ENCODE measurements at regions not wholly inside any gene's neighbourhood (a gene's known extent, or its start where the extent isn't known, plus 50 kb on each side); places are given as distances from the start of the nearest gene placed in this dataset.

DNA sequence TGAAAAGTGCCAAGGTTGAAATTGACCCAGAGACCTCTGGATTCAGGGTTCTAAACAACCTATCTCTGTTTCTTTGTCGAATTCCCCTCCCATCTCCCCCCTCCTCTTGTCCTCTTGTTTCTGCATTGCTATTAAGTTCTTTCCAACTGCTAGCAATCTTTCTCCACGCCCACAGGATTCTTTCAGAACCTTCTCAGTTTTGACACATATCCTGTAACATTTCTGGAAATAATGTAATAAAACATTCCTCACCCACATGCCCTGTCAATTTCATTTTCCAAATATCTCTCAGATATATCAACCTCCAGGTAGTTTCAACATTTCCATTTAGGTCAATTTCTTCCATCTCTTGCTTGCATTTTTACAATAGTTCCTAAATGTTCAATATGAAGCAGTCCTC, 1105.9 kb downstream of the ARAP2 start:
- DNase-seq: no peak

GRCh38 chr4:35147761-35148160, 1096.6 kb downstream of the ARAP2 start:
- DNase-seq: no peak

- peak; percentile 18 for DNase-seq
Measured at GRCh38 chr4:35151816-35152572, 1092.3 kb downstream of the ARAP2 start.

GRCh38 chr4:35163168-35163567, 1081.1 kb downstream of the ARAP2 start:
- no peak for DNase-seq

DNA sequence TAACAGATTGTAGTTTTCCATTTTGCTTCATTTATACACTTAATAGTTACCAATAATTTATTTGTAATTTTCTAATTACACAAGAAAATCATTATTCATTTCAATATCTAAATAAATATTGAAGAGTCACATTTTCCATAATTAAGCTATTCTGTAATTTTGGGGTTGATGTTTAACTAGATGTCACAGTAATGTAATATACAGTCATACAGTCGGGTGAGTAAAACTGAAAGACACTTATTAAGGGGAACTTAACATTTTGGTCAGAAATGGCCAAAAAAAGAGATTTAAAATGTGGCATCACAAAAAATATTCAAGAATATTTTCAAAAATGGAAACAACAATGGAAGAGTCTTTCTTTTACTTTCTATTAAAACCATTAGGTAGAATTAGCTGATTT, 1080.3 kb downstream of the ARAP2 start:
- DNase-seq: no peak

- DNase-seq: no peak
Measured at GRCh38 chr4:35166466-35166865, 1077.8 kb downstream of the ARAP2 start.

- DNase-seq: no peak
Measured at GRCh38 chr4:35167385-35167784, 1076.9 kb downstream of the ARAP2 start.

GRCh38 chr4:35175487-35175886, 1068.8 kb downstream of the ARAP2 start:
- DNase-seq: no peak

DNA sequence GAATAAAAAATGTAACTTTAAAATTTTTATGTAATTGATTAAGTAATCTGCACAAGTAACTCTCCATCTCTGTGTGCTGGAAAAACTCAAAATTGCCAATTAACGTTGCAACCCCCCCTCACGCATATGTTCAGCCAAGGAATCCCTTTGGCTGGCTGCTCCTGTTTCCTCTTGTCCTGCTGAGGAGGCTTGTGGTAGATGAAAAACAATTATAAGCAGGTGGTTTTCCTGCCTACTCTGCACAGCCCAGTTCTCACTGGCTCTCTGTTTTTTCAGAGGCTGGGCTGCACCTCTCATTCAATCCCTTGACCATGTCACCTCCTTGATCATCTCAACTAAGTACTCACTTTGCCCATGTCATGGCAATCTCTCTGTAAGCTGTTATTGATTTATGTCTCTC, 1068.4 kb downstream of the ARAP2 start:
- no peak for DNase-seq

GRCh38 chr4:35182451-35182850, 1061.9 kb downstream of the ARAP2 start:
- no peak for DNase-seq

DNA sequence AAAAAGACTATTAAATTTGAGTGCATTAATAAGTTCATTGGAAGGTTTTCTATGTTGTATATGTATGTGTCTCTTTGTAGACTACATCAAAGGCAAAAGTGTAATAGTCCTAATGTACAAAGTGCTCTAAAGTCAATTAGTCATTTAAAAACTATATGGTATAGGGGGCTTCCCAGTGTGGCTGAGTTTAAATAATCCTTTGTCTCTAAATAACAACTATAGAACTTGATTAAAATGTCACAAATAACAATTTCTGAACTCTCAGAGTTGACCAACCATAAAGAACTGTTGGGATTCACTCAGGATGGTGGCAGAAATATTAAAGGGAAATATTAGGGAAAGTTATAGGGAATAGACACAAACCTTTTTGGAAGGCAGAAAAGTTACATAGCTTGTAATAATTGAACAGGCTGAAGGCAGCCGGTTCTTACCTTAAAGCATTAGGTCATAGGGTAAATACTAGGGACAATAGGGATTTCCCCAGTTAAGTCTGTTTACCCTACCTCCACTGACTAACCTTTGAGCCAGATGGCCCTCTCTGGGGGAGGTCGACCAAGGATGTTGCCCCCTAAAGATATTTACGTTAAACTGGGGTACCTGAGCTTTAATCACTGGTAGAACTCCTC, 1054.2 kb downstream of the ARAP2 start:
- no peak for DNase-seq

DNA sequence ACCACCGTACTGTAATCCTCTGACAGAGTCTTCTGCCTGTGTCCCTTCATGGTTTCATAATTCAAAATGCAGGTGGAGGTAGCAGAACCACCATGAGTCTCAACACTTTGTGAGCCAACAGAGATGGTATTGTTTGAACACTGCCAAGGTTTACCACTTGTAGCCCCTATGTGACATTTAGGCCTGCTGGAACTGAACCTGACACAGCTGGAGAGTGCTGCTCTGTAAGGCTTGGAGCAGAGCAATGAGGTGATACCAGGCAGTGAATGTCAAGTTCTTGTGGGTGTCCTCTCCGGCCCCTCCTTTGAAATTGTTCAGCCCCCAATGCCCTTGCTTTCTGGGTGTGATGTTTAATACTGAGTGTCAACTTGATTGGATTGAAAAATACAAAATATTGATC, 1042.9 kb downstream of the ARAP2 start:
- no peak for DNase-seq

DNA sequence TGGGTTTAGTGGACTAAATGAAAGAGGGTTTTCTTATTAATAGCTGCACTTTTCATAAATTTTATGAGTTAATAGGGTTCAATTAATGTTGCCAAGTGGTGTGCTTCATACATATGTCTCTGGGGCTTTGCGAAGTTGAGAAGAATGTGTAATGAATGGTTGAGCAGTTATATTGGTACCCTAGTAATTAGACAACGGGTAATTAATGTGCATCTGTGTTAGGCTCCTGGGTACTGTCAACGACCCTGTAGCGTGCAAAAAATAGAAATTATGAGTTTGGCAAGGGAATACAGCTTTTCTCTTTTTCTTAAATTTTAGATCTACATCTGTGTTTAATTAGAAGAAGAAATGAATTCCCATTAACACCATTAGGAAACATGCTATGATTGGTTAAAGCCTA, 1027.7 kb downstream of the ARAP2 start:
- no peak for DNase-seq

DNA sequence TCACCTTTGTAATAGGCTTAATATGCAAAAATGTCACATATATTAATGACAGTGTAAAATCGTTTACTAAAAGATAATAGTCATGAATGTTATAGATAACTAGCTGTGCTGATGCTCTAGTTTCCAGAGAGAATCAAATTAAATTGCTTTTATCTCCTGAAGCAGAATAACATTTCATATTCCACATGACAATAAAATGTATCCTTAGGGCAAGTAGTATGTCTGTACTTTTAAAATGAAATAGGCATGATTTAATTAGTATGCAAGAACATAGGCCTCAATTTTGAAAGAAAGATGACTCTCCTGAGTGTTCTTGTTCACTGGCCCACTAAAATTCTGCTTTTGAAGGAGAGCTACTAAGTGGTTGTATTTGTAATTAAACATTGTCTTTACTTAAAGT, 1027.0 kb downstream of the ARAP2 start:
- no peak for DNase-seq

- DNase-seq: no peak
Measured at GRCh38 chr4:35228313-35228712, 1016.0 kb downstream of the ARAP2 start.

- DNase-seq: no peak
Measured at GRCh38 chr4:35229021-35229420, 1015.3 kb downstream of the ARAP2 start.

DNA sequence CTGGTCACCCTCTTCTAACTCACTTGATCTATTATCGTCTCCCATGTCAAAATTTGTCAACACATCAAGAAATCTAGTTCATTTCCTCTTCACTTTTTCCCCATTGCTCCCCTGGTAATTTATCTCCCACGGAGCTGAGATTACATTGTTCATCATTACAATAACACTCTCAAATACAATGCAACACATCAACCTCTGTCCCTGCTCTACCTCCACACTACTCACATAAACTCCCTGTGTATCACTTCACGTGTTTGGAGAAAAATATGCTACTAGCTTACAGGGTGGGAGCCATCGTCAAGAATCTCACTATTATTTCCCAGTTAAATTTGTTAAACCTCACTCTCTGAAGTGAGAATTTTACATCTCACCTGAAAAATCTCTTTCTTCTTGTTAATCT, 1006.4 kb downstream of the ARAP2 start:
- no peak for DNase-seq

DNA sequence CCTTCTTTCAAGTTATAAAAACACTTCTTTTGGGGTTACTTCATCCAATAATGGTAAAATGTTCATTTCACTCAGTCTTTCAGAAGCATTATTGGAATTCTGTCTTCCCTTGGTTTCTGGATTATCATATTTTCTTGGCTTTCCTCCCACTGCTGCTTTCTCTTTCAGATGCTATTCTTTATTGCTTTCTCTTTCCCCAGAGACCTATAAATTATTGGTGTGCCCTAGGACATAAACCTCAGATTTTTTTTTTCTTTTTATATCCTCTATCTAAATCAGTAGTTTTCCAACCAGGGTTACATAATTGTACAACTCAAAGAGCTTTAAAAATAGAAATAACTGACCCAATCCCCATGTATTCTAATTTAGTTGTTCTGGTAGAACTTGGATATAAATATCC, 1005.5 kb downstream of the ARAP2 start:
- DNase-seq: no peak

DNA sequence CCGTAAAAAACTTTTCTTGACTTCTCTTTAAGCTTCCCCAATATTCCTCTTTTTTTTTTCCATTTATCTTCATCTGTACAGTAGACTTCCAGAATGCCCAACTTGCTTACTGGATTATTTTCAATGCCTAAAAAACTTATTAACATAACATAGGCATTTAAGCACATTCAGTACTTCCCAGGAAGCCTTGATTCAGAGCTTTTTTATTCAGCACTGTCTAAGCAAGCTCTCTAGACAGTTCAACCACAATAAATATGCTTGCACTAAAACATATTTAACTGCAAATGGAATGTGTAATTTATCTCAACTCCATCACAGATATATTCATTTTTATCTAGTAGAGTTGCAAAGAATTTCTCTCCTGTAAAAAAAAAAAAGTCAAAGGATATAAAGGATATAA, 997.8 kb downstream of the ARAP2 start:
- no peak for DNase-seq

- no peak for DNase-seq
Measured at GRCh38 chr4:35247047-35247446, 997.3 kb downstream of the ARAP2 start.

GRCh38 chr4:35250331-35250730, 994.0 kb downstream of the ARAP2 start:
- DNase-seq: no peak

GRCh38 chr4:35250761-35251160, 993.6 kb downstream of the ARAP2 start:
- DNase-seq: no peak

DNA sequence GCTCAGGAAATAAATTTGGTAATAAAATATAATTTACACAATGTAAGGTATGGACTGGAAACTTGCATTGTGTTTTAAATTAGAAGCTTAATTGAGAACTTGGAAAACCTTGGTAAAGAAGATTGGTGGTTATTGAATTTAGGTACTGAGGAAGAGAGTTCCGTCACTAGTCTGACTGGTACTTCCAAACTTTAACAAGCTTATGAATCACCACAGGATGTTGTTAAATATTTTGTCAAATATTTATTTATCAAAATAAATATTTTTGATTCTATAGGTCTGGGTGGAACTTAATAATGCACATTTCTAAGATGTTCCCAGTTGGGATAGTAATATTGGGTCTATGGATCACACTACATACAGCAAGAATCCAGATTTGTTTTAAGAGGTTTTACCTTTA, 992.2 kb downstream of the ARAP2 start:
- DNase-seq: no peak

GRCh38 chr4:35252866-35253265, 991.4 kb downstream of the ARAP2 start:
- DNase-seq: no peak

DNA sequence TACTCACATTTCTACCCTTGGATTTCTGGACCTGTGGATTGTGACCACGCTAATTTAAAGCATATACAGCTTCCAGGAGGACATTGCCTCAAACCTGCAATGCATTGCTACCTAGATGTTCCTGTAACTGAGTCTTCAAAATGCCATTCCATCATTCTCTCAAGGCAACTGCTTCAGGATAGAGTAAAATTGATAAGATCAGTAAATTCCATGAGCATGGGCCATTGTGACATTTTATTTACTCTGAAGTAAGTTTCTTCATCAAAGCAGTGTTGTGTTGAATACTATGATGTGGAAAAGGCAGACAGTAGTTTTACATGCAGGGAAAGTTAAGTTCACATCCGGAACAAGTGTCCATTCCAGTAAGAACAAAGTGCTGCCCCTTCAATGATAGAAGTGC, 991.0 kb downstream of the ARAP2 start:
- DNase-seq: no peak
